T-helper 9 cell (primary cell): ENCODE measurements at regions not wholly inside any gene's neighbourhood (a gene's known extent, or its start where the extent isn't known, plus 50 kb on each side); places are given as distances from the start of the nearest gene placed in this dataset.
A peak's percentile ranks its signal among the peaks of the same experiment; 100 is the strongest.

Source experiments
- DNase-seq: peaks from one replicate; pipeline ENCODE4 v3.0.0-alpha.2; 2020

GRCh38 chr5:138664276-138664943 is 88.8 kb upstream of the CTNNA1 start:
- no peak for DNase-seq

GRCh38 chr5:138663561-138663960 is 88.4 kb upstream of the HSPA9 start:
- no peak for DNase-seq

GRCh38 chr5:138663009-138663408 is 87.8 kb upstream of the HSPA9 start:
- no peak for DNase-seq

- no peak for DNase-seq
These were observed 87.4 kb upstream of the HSPA9 start for GRCh38 chr5:138662599-138662998.

GRCh38 chr5:138661991-138662434 is 86.8 kb upstream of the HSPA9 start:
- DNase-seq: no peak

GRCh38 chr5:138661291-138661960 is 86.2 kb upstream of the HSPA9 start:
- DNase-seq: no peak

GRCh38 chr5:138660051-138660572 is 84.9 kb upstream of the HSPA9 start:
- DNase-seq: no peak

- no peak for DNase-seq
These were observed 84.4 kb upstream of the HSPA9 start for GRCh38 chr5:138659561-138659960.

GRCh38 chr5:138659121-138659520 is 83.9 kb upstream of the HSPA9 start:
- no peak for DNase-seq

GRCh38 chr5:138658676-138659075 is 83.5 kb upstream of the HSPA9 start:
- no peak for DNase-seq

- DNase-seq: no peak
These were observed 82.2 kb upstream of the HSPA9 start for GRCh38 chr5:138657360-138657759.

- no peak for DNase-seq
These were observed 81.7 kb upstream of the HSPA9 start for GRCh38 chr5:138656916-138657315.

- no peak for DNase-seq
These were observed 80.5 kb upstream of the HSPA9 start for GRCh38 chr5:138655530-138656190.

- peak; percentile 63 for DNase-seq
These were observed 79.2 kb upstream of the HSPA9 start for GRCh38 chr5:138654281-138654867.

- no peak for DNase-seq
These were observed 78.3 kb upstream of the HSPA9 start for GRCh38 chr5:138653502-138653901.

GRCh38 chr5:138651767-138652117 is 76.5 kb upstream of the HSPA9 start:
- no peak for DNase-seq

GRCh38 chr5:138651058-138651766 is 76.0 kb upstream of the HSPA9 start:
- no peak for DNase-seq

- no peak for DNase-seq
These were observed 75.0 kb upstream of the HSPA9 start for GRCh38 chr5:138650196-138650595.

GRCh38 chr5:138649775-138650174 is 74.6 kb upstream of the HSPA9 start:
- no peak for DNase-seq

- no peak for DNase-seq
These were observed 74.1 kb upstream of the HSPA9 start for GRCh38 chr5:138649316-138649720.

- no peak for DNase-seq
These were observed 73.6 kb upstream of the HSPA9 start for GRCh38 chr5:138648841-138649240.

GRCh38 chr5:138647794-138648410 is 72.7 kb upstream of the HSPA9 start:
- no peak for DNase-seq
